Right renal pelvis (tissue), 4 donors: ENCODE measurements at regions not wholly inside any gene's neighbourhood (a gene's known extent, or its start where the extent isn't known, plus 50 kb on each side); places are given as distances from the start of the nearest gene placed in this dataset.

Experiments used
- DNase-seq, 4 donors: peaks; one replicate each; pipeline ENCODE4 v3.0.0-alpha.2; 2013; ENCODE audit warnings: low read depth in 4 of 4, low spot score in 3 of 4, missing footprints in 1 of 4

DNA sequence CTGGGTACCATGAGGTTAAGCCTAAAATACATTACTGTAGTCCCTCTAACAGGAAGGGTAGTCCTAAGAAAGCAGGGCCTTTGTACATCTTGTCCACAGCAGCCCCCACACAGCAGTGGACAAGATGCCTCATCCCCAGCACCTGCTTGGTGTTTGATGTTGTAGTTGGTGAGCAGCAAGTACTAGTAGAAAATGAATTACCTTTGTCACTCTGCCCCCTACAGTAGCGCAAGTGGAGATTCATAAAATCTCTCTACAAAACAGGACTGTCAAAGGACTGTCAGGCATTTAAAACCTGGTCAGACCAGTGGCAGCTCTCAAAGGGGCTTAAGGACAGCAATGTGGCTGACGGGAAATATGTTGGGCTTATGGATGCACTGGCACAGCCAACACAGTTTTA lies 122.5 kb downstream of the TMEM174 start:
- DNase-seq: no peak

DNA sequence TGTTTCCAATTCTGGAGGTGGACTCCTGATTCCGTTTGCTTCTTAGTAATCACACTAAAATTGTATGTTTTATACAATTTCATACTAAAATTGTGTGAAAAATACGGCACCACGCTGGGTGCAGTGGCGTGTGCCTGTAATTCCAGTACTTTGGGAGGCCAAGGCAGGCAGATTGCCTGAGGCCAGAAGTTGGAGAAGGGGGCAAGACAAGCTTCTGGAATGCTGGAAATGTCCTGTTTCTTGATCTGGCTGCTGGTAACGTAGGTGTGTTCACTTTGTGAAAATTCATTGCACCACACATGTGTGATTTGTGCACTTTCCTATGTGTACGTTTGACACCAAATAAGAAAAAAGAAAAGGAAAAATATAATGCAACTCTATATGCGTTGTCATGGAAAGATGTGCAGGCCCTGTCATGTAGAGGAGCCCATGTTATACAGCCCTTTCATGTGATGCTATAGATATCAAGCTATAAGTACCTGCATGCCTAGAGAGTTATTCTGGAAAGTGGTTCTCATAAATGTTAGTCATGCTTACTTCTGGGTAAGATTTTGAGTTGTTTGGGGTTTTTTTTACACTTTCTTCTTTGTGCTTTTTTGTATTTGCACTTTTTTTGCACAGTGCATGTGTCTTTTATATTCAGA lies 119.9 kb downstream of the TMEM174 start:
- DNase-seq: no peak

DNA sequence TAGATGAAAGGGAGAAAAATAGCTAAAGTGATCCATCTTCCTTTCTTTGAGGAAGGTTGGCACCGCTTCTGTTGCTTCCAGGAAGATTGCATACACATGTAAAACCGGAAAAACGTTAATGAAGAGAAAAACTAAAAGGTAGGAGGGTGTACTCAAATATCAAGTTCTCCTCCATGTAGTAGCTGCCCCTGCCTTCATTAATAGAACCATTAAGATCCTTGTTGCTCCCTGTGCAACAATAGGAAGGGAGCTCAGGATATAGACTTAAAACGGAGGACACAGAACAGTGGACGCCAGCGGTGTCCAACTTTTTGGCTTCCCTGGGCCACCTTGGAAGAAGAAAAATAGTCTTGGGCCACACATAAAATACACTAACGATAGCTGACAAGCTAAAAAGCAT lies 118.9 kb downstream of the TMEM174 start:
- DNase-seq: no peak

DNA sequence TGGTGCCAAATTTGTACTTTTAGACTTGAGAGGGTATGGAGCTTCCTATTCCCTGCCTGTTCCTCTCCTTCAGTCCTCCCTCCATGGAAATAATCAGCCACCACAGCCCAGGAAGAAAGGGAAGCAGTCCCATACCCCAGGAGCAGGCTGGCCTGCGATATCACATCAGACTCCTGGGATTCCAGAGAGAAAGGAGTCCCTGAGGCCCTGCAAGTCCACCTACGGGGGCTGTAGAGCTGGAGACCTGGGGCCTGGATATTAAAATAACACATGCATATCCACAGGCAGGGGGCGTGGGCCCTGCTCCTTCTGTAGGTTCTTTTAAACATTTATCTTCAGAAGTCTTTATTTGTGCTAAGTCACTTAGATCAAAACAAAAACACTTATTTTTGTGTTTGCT lies 117.2 kb downstream of the TMEM174 start:
- no peak for DNase-seq

DNA sequence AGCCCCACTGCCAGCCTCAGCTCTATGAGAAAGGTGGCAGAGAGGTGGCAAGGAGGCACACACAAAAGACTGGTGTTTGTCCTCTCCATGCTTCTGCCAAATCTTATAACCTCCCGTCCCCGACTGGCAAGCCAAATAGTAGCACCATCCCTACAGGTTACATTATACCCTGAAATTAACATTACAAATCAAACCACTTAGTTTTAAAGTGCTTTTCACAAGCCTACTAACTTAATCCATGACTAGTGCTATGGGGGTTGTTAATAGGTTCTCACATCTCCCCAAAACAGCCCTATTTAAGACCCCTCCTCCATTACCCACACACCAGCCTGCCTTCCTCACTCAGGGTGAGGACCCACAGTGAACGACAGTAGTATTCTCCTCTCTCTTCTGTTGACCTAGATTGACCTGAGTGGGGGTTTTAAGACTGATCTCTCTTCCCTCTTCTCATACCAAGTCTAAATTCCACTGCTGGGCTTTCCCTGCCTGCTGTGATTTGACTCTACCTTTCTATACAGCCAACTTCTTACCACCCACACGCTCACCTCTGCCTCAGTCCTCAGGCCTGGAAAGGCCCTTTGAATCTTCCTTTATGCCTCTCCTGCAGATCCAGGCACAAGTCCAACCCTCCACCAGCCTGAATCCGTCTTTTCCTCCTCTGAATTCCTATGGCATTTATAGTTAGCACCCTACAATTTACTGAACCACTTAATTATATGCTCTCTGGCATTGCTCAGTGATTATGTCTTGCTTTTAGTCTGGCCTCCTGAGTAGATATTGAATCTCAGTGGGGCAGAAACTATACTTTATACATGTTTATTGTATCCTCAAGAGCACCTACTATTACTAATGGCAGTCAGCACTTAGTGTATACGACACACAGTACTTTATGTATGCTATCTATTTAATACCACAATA lies 116.1 kb downstream of the TMEM174 start:
- DNase-seq: no peak

DNA sequence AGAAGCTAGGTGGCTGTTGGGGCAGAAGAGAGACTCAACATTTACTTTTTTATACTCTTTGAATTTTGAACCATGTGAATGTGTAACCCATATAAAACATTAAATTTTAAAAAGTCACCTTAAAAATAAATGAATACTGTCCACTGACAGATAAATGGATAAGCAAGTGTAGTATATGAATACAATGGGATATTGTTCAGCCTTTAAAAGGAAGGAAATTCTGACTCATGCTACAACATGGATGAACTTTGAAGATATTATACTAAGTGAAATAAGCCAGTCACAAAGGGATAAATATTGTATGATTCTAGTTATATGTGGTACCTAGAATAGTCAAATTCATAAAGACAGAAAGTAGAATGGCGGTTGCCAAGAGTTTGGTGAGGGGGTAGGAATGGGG lies 113.9 kb downstream of the TMEM174 start:
- no peak for DNase-seq

DNA sequence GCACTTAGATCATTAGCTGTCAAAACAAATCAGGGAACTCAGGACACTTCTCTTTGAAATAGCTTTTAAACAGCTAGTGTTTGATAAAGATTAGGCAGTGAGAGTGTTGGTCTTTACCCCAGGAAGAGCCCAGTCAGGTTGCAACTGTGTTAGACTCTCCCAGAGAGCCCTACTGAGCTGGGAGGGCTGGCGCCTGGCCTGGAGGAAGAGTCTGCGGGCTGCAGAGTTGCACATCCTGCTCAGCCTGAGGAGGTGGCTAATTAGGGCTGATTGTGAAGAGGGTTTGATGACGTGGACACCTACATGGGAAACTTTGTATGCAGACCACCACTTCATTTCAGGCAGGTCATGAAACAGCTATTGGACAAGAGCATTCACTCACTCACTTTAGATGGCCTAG lies 112.0 kb downstream of the TMEM174 start:
- DNase-seq: no peak

DNA sequence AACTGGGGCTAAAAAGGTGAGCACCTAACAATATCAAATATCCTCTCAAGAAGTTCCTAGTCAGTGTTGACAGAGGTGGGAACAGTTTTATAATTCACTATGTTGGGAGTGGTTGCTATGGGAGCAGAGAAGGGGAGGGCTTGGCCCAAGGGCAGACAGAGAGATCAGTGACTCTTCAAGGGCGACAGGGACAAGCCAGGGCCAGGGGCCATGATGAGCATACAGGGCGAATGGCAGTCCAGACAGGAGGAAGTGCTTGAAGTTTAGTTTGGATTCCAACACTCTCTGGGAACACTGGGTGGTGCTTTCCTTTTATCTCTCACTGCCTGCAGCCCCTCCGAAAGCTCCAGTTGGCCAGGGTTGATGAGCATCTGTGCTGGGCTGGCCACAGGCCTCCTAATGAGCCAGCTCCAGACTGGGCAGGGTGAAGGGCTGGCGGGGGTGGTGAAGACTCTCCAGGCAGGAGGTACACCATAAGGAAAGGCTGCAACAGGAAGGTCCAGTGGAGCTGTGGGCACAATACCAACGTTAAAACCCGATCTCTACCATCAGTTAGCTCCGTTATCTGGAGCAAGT lies 111.3 kb downstream of the TMEM174 start:
- no peak for DNase-seq

DNA sequence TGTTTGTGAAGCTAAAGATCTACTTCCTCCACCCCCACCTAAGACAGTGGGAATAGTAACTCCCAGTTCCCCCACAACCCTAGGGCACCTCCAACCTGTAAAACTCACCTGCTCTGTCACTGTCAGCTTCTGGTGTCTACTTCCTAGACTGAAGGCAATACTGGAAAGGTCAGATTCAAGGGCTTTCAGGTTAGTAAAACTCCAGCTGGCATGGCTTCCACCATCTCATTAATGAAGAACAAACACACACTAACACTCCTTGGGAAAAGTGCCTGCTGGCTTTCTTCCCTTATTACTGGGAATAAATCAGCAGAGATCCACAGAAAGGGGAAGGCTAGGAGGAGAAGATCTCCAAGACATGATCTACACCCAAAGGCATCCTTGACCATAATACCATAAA lies 109.9 kb downstream of the TMEM174 start:
- no peak for DNase-seq

DNA sequence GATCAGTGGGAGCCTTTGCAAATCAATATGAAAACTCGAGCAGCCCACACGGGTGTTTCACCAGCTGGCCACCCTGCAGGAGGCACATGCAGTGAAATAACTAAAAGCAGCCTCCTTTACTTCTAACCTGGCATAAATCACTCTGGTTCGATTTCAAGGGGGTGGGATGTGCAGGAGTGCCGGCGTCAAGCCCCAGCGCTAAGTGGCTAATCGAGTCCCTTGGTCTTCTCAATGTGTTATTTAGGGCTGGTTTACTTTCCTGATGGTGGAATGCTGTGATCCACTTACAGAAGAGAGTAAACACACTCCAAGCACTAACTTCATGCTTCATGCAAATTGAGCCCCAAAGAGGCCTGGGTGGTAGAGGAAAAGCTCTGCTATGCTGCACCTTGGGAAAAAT lies 109.4 kb downstream of the TMEM174 start:
- no peak for DNase-seq

DNA sequence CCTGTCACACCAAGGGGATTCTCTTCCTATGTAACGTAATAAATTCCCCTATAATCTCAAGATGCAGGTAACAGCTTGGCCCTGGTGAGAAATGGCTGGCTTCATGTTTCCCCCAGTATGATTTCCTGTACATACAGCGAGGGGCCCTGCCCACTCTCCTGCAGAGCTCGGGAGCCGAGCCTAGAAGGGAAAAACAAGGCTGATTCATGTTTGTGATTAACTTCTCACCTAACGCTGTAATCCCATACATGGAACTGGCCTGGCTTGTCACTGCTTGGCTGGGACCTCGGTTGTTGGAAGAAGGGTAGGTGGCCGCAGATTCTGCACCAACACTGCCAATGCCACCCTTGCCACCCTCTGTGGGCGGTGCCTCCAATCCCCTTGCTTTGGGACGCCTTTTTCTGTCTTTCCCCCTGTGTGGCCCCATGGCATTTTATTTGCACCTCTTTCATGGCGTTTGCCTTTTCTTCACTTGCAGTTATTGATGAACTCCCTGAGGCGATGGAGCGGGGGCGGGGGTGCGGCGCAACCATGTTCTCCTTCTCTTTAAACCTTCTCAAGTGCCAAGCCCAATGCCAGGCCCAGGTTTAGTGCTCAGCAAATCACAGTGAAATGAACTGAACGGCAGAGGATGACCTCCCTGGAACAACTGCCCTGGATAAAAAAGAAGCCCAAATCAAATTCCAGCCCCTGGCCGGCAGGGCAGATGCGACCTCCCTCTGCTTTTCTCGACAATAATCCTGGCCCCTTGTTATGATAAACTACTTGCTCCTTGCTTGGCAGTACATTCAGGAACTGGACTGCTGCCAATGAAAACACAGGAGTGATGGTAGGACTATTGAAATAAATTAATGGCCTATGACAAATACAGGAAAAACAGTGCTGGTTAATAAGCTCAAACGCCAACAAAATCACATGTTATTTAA lies 108.1 kb downstream of the TMEM174 start:
- DNase-seq: peak in 3 of 4 donors; percentile 79 to 88 (median 84)

DNA sequence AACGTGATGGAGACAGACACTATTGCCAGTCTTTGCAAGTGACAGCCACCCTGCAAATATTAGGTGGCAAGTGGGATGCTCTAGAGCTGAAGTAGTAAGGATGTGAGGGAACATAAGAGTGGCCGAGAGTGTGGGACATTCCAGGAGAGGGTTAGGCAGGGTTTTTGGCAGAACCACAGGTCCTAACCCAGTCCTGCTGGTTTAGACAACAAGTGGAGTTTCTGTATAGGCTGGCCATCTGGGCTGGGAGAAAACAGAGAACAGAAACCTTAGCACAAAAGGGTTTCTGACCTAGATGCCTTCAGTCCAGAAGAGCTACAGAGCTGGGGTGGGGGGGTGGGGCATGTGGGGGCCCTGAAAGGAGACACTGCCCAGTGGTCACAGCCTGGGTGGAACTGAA lies 107.4 kb downstream of the TMEM174 start:
- DNase-seq: no peak

DNA sequence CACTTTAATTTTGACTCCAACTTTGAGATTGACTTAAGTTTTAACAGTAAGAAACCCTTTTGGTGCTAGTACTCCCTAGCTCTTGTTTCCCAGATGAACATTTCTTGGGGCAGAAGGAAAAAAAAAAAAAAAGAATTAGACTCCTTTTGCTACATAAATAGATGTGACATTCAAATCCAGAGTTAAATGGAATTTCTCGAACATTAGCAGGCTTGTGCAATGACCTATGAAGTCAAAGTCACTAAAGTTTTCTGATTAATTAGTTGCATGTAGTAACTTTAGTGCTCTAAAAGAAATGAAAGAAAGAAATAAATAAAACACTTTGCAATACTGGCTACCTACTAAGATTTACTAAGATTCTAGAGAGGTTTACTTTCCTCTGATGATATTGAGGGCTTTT lies 106.8 kb downstream of the TMEM174 start:
- no peak for DNase-seq

DNA sequence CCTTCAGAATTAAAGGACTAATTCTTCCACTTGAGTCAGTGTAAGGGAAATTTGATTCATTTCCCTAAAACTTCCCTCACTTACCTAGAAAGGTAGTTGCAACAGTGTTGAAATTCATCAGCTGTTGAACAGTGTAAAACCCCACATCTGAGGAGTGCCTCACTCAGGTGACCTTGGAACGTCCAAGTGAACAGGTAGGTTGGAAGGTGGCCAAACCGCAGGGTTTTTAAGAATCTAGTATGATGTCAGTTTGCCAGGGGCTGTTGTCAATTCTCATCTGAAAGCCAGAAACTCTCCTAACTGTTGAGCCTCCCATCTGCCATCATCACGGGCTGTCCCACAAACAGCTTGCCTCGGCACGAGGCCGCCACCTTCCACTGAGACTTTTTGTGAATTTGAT lies 105.7 kb downstream of the TMEM174 start:
- DNase-seq: no peak

DNA sequence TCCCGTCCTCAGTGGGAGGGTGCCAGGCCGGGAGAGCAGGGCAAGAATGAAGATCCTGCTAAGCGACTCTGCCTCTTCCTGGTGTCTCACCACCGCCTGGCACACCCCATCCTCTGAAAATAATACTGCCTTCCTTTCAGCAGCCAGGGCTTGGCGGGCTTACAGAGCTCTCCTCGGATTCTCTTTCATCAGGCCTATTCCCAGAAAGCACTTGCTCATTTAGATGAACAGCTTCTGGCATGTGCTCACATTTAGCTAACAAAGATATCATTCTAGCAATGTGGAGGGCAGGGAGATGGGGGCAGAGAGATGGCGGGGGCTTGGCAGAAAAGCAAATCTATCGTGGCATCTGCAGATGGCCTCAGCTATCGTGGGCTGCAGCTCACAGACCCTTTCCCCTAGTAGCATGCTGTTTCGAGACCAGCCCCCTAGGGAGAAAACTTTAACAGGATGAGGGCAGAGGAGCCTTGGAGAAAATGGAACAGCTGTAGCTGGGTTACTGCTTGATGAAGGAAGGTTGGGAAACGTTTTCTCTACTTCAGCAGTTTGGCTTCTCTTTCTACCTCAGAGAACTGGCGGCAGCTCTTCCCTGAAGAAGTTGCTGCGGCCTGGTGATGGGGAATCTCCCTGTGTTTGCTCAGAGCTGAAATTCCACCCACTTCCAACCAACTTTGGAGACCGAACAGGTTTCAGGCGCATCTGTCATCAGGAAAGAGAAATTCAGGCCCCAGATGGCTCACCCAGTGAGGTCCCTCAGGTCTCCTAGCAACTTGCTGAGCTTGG lies 102.1 kb downstream of the TMEM174 start:
- no peak for DNase-seq

DNA sequence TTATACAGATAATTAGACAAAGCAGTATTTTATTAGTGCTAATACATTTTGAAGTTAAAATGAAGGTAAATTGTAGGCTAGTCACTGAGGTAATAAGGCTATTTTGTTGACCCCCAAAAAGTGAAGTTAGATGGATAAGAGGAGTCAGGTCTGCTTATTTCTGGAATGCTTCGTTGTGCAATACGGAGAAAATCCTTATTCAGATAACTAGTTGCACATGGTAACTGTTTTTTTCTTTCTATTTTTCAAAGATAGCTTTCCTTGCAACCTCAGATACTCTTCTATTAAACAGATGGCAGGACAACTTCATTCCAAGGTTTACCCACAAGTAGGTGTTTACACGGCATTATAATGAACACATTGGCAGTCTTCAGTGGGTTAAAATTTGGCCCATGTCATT lies 101.1 kb downstream of the TMEM174 start:
- no peak for DNase-seq

DNA sequence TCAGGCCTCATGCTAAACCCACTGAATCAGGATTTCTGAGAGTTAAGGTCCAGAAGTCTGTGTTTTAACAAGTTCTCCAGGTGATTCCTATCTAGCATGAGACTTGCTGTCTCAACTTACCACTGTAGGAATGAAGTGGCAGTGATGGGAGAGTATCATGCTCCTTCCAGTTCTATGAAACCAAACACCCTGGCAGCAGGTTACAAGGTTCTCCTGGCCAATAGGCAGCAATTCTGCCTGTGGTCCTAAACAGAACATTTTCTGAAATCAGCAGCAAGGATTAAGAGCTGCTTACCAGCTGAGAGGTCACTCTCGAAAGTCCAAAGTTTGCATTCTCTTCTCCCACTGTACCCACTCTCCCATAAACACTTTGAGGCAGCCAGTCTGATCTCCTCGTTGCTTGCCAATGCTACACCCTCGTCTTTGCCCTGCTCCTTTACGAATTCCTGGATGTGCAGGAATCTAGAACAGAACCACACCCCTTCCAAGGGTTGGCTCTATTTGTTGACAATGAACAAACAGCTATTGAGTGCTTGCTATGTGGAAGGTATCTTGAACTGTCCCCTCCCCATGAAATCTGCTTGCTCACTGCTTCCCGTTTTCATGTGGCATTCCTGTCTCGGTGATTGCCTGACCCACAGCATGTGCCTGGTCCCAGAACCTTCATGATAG lies 100.5 kb downstream of the TMEM174 start:
- no peak for DNase-seq

DNA sequence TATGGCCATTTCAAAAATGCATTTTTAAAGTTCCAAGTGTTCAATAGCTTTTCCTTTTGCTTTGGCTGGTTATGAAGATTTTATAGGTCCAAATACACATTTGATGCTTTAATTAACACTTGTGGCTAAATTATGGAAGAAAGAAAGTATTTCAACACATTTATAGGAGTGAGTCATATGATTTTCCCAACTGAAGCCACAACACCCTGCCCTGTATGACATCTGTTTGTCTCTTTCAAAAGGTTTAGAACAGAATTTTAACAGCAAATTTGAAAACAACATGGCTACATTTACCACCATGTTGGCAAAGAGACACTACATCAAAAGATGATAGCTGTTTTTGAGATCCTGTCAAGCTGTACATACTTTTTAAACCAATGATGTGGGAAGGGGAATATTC lies 99.4 kb downstream of the TMEM174 start:
- DNase-seq: no peak

DNA sequence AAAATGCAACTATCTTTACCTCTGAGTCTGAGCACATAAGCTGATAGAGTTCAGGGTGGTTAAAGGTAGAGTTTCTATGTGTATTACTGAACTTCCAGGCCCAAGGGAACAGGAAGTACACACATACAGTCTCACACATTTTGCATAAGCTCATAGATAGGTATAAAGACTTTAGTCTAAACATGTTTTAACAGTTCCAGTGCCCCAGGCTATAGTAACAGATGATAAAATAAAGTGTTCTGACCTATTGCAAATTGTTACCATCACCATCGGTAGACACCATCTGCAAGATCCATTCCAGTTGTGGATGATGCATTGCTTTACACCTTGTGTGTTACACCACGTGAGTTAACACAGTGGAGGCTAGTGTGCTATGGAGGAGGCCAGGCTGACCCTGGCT lies 95.8 kb downstream of the TMEM174 start:
- no peak for DNase-seq
